ENCODE measurements at regions not wholly inside any gene's neighbourhood (a gene's known extent, or its start where the extent isn't known, plus 50 kb on each side); places are given as distances from the start of the nearest gene placed in this dataset.
"Not testable (repeated sequence)": the region's sequence is repeated elsewhere in the genome, so short reads cannot be mapped to it uniquely, and the experiment has no call there.

- no peaks in the 10 kb centered on the region for H3K27me3 Mint-ChIP-seq
- no peaks in the 10 kb centered on the region for H3K36me3 Mint-ChIP-seq
- H3K4me3 Mint-ChIP-seq: no peak overlapping the region
- DNase-seq: no peak
- no peaks in the 10 kb centered on the region for H3K9me3 Mint-ChIP-seq
- CTCF ChIA-PET: no interaction called here
- H3K4me1 Mint-ChIP-seq: no peaks in the 10 kb centered on the region
- no peak overlapping the region for H3K27ac Mint-ChIP-seq
These were observed 219.9 kb upstream of the GRIA4 start for GRCh38 chr11:105389952-105390351.

GRCh38 chr11:105388006-105388405 is 221.9 kb upstream of the GRIA4 start:
- no peaks in the 10 kb centered on the region for H3K27me3 Mint-ChIP-seq
- H3K36me3 Mint-ChIP-seq: no peaks in the 10 kb centered on the region
- no peak overlapping the region for H3K27ac Mint-ChIP-seq
- no peak overlapping the region for H3K4me3 Mint-ChIP-seq
- H3K4me1 Mint-ChIP-seq: no peaks in the 10 kb centered on the region
- no peaks in the 10 kb centered on the region for H3K9me3 Mint-ChIP-seq
- DNase-seq: no peak
- CTCF ChIA-PET: no interaction called here

- Mint-ChIP-seq H3K4me1 (no peaks in the 10 kb centered on the region), H3K27me3 (no peaks in the 10 kb centered on the region), H3K36me3 (no peaks in the 10 kb centered on the region), H3K9me3 (no peaks in the 10 kb centered on the region), H3K27ac (no peak overlapping the region), H3K4me3 (no peak overlapping the region)
- CTCF ChIA-PET: no interaction called here
- DNase-seq: no peak
These were observed 227.9 kb upstream of the GRIA4 start for GRCh38 chr11:105381941-105382340.

GRCh38 chr11:105377870-105378269 is 232.0 kb upstream of the GRIA4 start:
- DNase-seq: no peak
- H3K9me3 Mint-ChIP-seq: peaks cover 4% of the 10 kb centered on the region
- no peaks in the 10 kb centered on the region for H3K36me3 Mint-ChIP-seq
- CTCF ChIA-PET: no interaction called here
- H3K27ac Mint-ChIP-seq: no peak overlapping the region
- H3K4me1 Mint-ChIP-seq: no peaks in the 10 kb centered on the region
- H3K27me3 Mint-ChIP-seq: no peaks in the 10 kb centered on the region
- H3K4me3 Mint-ChIP-seq: no peak overlapping the region

GRCh38 chr11:105372206-105372605 is 232.6 kb upstream of the CARD18 start:
- Mint-ChIP-seq H3K27me3 (no peaks in the 10 kb centered on the region), H3K4me1 (no peaks in the 10 kb centered on the region), H3K36me3 (no peaks in the 10 kb centered on the region), H3K4me3 (no peak overlapping the region), H3K9me3 (peaks cover 4% of the 10 kb centered on the region), H3K27ac (no peak overlapping the region)
- DNase-seq: no peak
- CTCF ChIA-PET: no interaction called here

- no peaks in the 10 kb centered on the region for H3K27me3 Mint-ChIP-seq
- CTCF ChIA-PET: no interaction called here
- H3K9me3 Mint-ChIP-seq: peaks cover 4% of the 10 kb centered on the region
- no peak for DNase-seq
- H3K4me3 Mint-ChIP-seq: no peak overlapping the region
- H3K4me1 Mint-ChIP-seq: no peaks in the 10 kb centered on the region
- H3K36me3 Mint-ChIP-seq: no peaks in the 10 kb centered on the region
- H3K27ac Mint-ChIP-seq: no peak overlapping the region
These were observed 231.7 kb upstream of the CARD18 start for GRCh38 chr11:105371311-105371710.

- no peak overlapping the region for H3K4me3 Mint-ChIP-seq
- H3K36me3 Mint-ChIP-seq: no peaks in the 10 kb centered on the region
- DNase-seq: no peak
- H3K9me3 Mint-ChIP-seq: no peaks in the 10 kb centered on the region
- no peaks in the 10 kb centered on the region for H3K4me1 Mint-ChIP-seq
- H3K27me3 Mint-ChIP-seq: no peaks in the 10 kb centered on the region
- H3K27ac Mint-ChIP-seq: no peak overlapping the region
- CTCF ChIA-PET: no interaction called here
These were observed 229.1 kb upstream of the CARD18 start for GRCh38 chr11:105368711-105369110.

- H3K4me1 Mint-ChIP-seq: no peaks in the 10 kb centered on the region
- CTCF ChIA-PET: no interaction called here
- no peaks in the 10 kb centered on the region for H3K27me3 Mint-ChIP-seq
- H3K27ac Mint-ChIP-seq: no peak overlapping the region
- no peak for DNase-seq
- no peaks in the 10 kb centered on the region for H3K9me3 Mint-ChIP-seq
- no peaks in the 10 kb centered on the region for H3K36me3 Mint-ChIP-seq
- no peak overlapping the region for H3K4me3 Mint-ChIP-seq
These were observed 227.6 kb upstream of the CARD18 start for GRCh38 chr11:105367129-105367528.

GRCh38 chr11:105361651-105362050 is 222.1 kb upstream of the CARD18 start:
- DNase-seq: no peak
- Mint-ChIP-seq H3K27me3 (no peaks in the 10 kb centered on the region), H3K9me3 (no peaks in the 10 kb centered on the region), H3K4me1 (no peaks in the 10 kb centered on the region), H3K4me3 (no peak overlapping the region), H3K27ac (no peak overlapping the region), H3K36me3 (no peaks in the 10 kb centered on the region)
- CTCF ChIA-PET: no interaction called here

- no peaks in the 10 kb centered on the region for H3K9me3 Mint-ChIP-seq
- H3K4me3 Mint-ChIP-seq: no peak overlapping the region
- DNase-seq: no peak
- H3K4me1 Mint-ChIP-seq: no peaks in the 10 kb centered on the region
- no peak overlapping the region for H3K27ac Mint-ChIP-seq
- H3K36me3 Mint-ChIP-seq: no peaks in the 10 kb centered on the region
- no peaks in the 10 kb centered on the region for H3K27me3 Mint-ChIP-seq
- CTCF ChIA-PET: no interaction called here
These were observed 218.2 kb upstream of the CARD18 start for GRCh38 chr11:105357764-105358163.

GRCh38 chr11:105357146-105357545 is 217.6 kb upstream of the CARD18 start:
- Mint-ChIP-seq H3K27ac (no peak overlapping the region), H3K27me3 (no peaks in the 10 kb centered on the region), H3K4me3 (no peak overlapping the region), H3K4me1 (no peaks in the 10 kb centered on the region), H3K9me3 (no peaks in the 10 kb centered on the region), H3K36me3 (no peaks in the 10 kb centered on the region)
- CTCF ChIA-PET: no interaction called here
- DNase-seq: no peak

- CTCF ChIA-PET, H3K9me3 Mint-ChIP-seq, H3K27me3 Mint-ChIP-seq, H3K4me3 Mint-ChIP-seq, DNase-seq, H3K27ac Mint-ChIP-seq, H3K36me3 Mint-ChIP-seq, H3K4me1 Mint-ChIP-seq: not testable (repeated sequence)
These were observed 210.3 kb upstream of the CARD18 start for GRCh38 chr11:105349867-105350266.

GRCh38 chr11:105344938-105345337 is 205.4 kb upstream of the CARD18 start:
- Mint-ChIP-seq H3K36me3 (no peaks in the 10 kb centered on the region), H3K27ac (no peak overlapping the region), H3K27me3 (no peaks in the 10 kb centered on the region), H3K4me1 (no peaks in the 10 kb centered on the region), H3K4me3 (no peak overlapping the region), H3K9me3 (no peaks in the 10 kb centered on the region)
- CTCF ChIA-PET: no interaction called here
- DNase-seq: no peak

GRCh38 chr11:105334025-105334714 is 194.6 kb upstream of the CARD18 start:
- H3K9me3 Mint-ChIP-seq: no peaks in the 10 kb centered on the region
- H3K4me3 Mint-ChIP-seq: no peak overlapping the region
- CTCF ChIA-PET: no interaction called here
- no peak for DNase-seq
- no peaks in the 10 kb centered on the region for H3K36me3 Mint-ChIP-seq
- no peak overlapping the region for H3K27ac Mint-ChIP-seq
- H3K27me3 Mint-ChIP-seq: no peaks in the 10 kb centered on the region
- H3K4me1 Mint-ChIP-seq: no peaks in the 10 kb centered on the region

- no peaks in the 10 kb centered on the region for H3K36me3 Mint-ChIP-seq
- H3K27ac Mint-ChIP-seq: no peak overlapping the region
- H3K4me3 Mint-ChIP-seq: no peak overlapping the region
- DNase-seq: no peak
- no peaks in the 10 kb centered on the region for H3K4me1 Mint-ChIP-seq
- CTCF ChIA-PET: no interaction called here
- H3K27me3 Mint-ChIP-seq: no peaks in the 10 kb centered on the region
- H3K9me3 Mint-ChIP-seq: no peaks in the 10 kb centered on the region
These were observed 193.6 kb upstream of the CARD18 start for GRCh38 chr11:105333153-105333552.

GRCh38 chr11:105332171-105332570 is 192.6 kb upstream of the CARD18 start:
- no peak for DNase-seq
- no peaks in the 10 kb centered on the region for H3K27me3 Mint-ChIP-seq
- no peak overlapping the region for H3K27ac Mint-ChIP-seq
- H3K36me3 Mint-ChIP-seq: no peaks in the 10 kb centered on the region
- CTCF ChIA-PET: no interaction called here
- no peaks in the 10 kb centered on the region for H3K9me3 Mint-ChIP-seq
- H3K4me3 Mint-ChIP-seq: no peak overlapping the region
- no peaks in the 10 kb centered on the region for H3K4me1 Mint-ChIP-seq

Data from activated naive CD4-positive, alpha-beta T cell treated with anti-CD3 and anti-CD28 coated beads, Interleukin-2, amount 10 ng/mL, durations not matched to agents 7 days and 5 days (primary cell).